ENCODE measurements at regions not wholly inside any gene's neighbourhood (a gene's known extent, or its start where the extent isn't known, plus 50 kb on each side); places are given as distances from the start of the nearest gene placed in this dataset.

DNA sequence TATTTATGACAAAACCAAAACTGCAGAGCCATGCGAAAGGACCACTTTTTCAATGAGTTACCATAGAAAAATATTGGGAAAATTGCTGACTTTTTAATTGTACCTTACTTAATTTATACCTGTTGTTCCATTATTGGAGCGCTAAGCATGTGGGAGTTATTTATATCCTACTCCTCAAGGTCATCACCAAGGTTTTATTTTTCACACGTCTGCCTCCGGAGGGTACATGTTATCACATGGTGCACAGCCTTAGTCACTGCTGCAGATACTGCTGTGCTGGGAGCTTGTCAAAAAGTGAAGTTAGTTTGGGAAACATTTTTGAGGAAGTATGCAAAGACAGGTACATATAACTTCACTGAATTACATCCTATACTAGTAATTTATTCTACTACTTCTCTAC is 1444.3 kb downstream of the AACS start:
- DNase-seq (ENCODE audit: low read depth in 2 of 2), result no peak

DNA sequence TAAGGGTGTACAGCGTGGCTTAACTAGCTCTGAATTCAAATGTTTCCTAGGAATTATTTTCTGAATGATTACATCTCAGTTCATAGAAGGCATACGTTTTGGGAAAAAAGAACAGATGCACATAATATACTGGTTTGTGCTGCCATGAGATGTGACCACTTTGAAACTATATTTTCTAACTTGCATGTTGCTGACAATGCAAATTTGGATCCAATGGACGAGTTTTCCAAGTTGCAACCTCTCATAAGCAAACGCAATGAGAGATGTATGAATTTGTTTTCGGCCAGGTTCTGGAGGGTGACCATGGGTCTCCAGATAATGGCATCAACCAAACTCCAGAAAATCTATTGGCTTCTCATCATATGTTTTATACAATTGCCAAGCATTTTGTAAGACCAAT is 1445.4 kb downstream of the AACS start:
- no peak for DNase-seq (ENCODE audit: low read depth in 2 of 2)

DNA sequence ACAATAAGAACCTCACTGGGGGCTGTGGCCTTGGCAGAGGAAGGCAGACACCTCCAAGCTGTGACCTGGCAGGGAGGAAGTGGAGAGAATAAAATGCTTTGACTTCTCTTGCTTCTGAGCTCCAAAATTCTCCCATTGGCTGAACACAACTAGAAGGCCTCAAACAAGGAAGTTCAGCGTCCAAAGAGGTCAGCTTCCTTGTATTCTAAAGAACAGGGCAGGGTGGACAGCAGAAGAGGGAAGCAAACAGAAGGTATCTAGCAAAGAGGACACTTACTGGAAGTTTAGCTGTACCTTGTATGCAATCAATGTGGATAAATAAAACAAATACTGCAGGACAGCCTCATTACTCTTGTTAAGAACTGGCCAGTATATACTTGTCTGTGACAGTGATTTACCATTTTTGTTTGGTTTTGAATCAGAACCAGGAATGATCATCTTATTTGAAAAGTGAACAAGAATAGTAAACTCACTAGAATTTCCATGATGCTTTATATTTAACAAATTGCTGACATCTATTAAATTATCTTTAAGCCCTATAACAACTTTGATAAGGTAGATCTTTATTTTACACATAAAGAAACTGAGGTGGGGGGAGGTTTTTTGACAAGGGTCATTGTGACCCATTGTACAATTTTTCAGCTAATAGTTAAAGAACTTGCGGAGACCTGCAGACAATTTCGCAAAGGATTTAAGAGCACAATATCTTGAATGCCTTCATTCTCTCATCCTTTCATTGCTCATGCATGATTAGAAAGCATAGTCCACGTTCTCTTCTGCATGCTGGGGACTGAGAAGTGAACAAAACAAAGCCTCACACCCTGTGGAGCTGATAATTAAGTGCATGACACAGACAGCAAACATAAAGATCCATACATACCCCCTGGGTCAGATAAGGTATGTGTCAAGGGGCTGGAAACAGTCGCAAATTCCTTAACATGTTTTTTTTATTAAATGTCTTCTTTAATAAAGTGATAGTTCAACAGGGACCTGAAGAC is 1448.0 kb downstream of the AACS start:
- DNase-seq (ENCODE audit: low read depth in 2 of 2), result no peak

- no peak for DNase-seq (ENCODE audit: low read depth in 2 of 2)
These were observed 1453.5 kb downstream of the AACS start for GRCh38 chr12:126518596-126519200.

- no peak for DNase-seq (ENCODE audit: low read depth in 2 of 2)
These were observed 1454.6 kb downstream of the AACS start for GRCh38 chr12:126519833-126520232.

DNA sequence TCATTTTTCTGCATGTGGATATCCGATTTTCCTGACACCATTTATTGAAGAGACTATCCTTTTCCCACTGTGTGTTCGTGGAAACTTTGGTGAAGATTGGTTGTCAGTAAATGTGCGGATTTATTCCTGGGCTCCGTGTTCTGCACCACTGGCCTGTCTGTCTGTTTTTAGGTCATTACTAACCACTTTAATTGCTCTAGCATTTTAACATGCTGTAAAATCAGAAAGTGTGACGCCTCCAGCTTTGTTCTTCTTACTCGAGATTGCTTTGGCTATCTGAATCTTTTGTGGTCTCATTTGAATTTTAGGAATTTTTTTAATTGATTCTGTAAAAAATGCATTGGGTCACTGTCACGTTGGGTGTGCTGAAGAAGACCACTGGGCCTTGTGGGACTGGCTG is 1458.7 kb downstream of the AACS start:
- DNase-seq (ENCODE audit: low read depth in 2 of 2), result no peak

DNA sequence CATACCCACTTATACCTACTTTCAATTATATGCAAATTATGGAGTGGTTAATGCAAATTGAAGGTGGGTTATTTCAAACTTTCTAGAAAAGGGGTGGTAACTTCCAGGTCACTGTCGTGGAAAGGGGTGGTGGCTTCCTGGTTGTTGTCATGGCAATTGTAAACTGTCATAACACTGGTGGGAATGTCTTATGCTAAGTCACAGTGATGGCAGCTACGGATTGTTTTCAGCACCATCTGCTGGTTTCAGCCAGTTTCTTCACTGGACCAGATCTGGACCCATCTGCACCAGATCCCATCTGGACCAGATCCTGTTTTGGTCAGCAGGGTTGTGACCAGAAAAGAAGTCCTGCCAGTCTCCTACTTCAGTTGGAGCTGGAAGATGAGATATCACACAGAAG is 1469.3 kb downstream of the AACS start:
- no peak for DNase-seq (ENCODE audit: low read depth in 2 of 2)

DNA sequence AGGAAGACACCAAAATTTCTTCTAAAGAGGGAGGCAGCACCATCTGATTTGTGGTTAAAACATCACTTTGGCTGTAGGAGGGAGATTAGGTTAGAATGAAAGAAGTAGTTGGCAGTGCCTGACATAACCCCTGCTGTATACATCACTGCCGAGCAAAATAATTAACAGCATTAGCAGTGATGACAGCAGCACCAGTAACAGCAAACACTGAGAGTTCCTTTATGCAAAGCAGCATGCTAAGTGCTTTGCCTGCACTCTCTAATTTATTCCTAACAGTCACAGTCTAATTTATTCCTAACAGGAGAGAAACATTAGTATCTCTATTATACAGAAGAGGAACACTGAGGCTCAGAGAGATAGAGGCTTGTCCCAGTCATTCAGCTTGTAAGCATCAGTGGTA is 1469.7 kb downstream of the AACS start:
- no peak for DNase-seq (ENCODE audit: low read depth in 2 of 2)

DNA sequence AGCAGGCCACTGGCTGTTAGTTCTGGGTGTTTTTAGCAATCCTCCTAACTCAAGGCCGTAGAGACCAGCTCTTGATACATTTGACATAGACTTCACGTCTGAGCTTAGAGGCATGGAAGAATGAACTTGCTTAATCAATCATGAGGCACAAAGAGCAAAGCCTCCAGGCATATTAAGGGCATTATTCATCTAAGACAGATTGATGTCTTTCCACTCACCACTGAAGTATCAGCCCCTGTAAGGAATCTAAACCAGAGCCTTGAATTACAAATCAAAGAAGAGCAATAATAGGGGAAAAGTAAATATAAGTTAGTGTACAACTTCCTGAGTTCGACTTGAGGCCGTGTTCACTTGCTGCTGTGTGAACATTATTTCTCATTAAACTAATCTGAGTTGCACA is 1470.7 kb downstream of the AACS start:
- DNase-seq (ENCODE audit: low read depth in 2 of 2), result no peak

DNA sequence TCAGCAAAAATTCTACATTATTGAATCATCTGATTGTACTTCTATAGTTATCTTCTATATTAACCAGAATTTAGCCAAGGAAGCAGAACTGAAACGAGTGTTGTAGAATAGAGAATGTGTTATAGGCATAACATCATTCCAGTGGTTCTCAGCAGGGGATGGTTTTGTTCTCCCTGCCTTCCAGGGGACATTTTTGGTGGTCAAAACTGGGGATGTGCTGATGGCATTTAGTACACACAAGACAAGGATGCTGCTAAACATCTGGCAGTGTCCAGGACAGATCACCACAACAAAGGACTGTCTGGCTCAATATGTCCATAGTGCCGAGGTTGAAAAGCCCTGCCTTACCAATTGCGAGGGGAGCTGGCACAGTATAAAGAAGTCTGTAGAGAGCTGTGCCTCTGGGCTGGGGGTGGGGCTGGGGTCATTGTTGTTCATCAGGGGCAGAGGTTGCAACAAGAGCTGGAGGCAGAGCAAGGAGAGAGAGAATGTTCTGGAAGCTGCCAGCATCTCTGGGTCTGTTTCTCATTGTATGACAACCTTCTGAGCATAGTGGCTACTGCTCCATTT is 1472.8 kb downstream of the AACS start:
- DNase-seq (ENCODE audit: low read depth in 2 of 2), result no peak

DNA sequence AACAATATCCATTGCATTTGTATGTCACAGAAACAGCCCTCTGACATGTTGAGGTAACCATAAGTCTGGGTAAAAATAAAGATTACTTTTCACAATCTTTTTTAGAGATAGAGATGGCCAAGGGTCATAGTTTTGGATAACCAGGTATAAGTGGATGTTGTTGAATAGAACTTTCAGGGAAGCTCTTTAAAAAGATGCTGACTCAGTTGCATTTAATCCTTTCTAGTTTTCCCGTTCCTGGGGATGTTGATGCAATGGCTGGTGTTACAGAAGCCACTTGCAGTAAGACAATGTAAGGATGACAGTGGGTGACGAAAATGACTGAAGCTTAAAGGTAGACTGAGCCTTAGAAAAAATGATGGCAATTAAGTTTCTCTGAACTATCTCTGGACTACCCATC is 1473.7 kb downstream of the AACS start:
- no peak for DNase-seq (ENCODE audit: low read depth in 2 of 2)

DNA sequence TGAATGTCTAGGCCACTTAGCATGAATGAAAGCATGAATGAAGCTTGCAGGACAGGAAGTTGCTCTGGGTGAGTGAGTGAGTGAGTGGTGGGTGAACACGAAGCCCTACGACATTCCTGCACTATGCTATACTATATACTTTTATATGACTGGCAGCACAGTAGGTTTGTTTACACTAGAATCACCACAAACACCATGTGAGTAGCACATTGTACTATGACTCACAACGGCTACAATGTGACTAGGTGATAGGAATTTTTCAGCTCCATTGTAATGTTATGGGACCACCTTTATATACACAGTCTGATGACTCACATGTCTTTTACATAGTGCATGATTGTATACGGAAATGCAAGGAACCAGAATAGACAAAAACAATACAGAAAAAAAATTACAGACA is 1480.2 kb downstream of the AACS start:
- DNase-seq (ENCODE audit: low read depth in 2 of 2), result no peak

DNA sequence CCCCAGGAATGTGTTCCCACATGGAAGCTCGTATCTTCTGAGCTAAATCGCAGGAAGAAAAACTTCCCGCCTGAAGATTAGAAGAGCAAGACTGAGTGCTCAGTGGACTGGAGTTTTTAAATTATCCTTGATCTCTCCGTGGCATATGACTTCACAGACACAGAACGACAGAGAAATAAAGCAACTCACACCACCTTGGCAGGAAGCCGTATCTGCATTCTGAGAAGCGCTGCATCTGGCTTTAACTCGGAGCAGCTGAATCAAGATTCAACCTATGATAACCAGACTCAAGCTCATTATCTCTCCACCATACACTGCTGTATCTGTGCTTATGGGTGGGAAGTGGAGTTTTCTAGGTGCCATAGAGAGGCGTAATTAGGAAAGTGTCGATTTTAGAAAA is 1482.7 kb downstream of the AACS start:
- DNase-seq (ENCODE audit: low read depth in 2 of 2), result no peak

- no peak for DNase-seq (ENCODE audit: low read depth in 2 of 2)
These were observed 1486.6 kb downstream of the AACS start for GRCh38 chr12:126551869-126552268.

GRCh38 chr12:126554625-126555024 is 1489.4 kb downstream of the AACS start:
- no peak for DNase-seq (ENCODE audit: low read depth in 2 of 2)

- no peak for DNase-seq (ENCODE audit: low read depth in 2 of 2)
These were observed 1492.4 kb downstream of the AACS start for GRCh38 chr12:126557659-126558058.

GRCh38 chr12:126558219-126558618 is 1493.0 kb downstream of the AACS start:
- no peak for DNase-seq (ENCODE audit: low read depth in 2 of 2)

DNA sequence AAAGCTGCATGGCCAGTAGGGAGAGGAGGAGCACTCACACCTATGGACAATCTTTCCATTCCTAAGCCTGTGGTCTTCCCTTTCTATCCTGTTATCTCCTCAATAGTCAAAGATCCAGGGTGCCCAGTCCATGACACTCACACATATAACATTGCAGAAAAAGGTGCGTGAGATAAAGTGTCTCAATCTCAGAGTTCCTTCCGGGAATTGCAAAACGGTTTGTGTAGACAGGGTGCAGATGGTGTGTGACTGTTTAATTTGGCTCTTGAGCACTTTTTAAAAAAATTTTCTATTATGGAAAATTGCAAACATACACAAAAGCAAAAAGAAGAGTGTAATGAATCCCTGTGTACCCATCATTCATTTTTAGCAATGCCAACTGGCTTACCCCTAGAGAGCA is 1493.6 kb downstream of the AACS start:
- DNase-seq (ENCODE audit: low read depth in 2 of 2), result no peak

DNA sequence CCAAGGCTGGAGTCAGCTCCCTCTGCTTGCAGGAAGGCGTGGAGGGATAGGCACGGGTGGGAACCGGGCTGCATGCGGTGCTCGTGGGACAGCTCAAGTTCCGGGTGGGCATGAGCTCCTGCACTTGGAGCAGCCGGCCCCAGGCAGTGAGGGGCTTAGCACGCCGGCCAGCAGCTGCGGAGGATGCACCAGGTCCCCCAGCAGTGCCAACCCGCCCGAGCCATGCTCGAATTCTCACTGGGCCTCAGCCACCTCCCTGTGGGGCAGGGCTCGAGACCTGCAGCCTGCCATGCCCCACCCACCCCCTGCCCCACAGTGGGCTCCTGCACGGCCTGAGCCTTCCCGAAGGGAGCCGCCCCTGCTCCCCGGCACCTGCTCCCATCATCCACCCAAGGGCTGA is 1501.8 kb downstream of the AACS start:
- DNase-seq (ENCODE audit: low read depth in 2 of 2), result no peak

DNA sequence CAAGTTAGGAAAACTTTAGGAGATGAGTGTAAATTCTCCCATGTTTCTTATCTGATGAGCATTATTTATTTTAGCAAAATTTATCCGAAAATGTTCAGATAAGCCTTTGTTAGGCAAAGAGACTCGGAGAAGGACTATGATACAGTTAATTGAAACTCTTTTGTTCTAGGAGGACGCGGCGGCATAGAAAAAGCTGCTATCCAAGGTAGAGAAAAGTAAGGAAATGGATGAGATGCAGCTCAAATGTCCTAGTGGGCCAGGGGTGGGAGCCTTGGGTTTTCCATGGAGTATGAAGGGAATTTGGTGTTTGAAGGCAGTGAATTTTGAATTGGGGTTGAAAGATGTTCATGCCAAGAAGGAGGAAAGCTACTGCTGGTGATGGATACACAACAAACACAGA is 1504.5 kb downstream of the AACS start:
- no peak for DNase-seq (ENCODE audit: low read depth in 2 of 2)

GRCh38 chr12:126570566-126570965 is 1505.3 kb downstream of the AACS start:
- no peak for DNase-seq (ENCODE audit: low read depth in 2 of 2)

DNA sequence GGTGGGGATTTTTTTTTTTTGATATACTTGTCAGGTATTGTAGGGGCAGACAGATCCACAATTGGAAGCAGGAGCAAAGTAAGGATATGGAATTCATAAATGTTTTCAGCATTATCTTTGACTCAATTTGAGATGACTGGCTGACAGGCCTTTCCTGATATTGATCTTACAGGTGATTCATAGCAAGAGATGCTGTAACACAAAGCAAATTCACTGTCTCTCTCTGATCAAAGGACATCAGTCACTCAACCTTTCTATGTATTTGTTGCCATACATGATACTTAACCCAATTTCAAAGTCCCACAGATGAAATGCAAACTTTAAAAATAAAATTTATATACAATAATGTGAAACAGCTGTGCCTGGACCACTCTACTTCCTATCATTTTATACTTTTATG is 1506.9 kb downstream of the AACS start:
- no peak for DNase-seq (ENCODE audit: low read depth in 2 of 2)

- no peak for DNase-seq (ENCODE audit: low read depth in 2 of 2)
These were observed 1516.4 kb downstream of the AACS start for GRCh38 chr12:126581655-126582054.
